ENCODE measurements at regions not wholly inside any gene's neighbourhood (a gene's known extent, or its start where the extent isn't known, plus 50 kb on each side); places are given as distances from the start of the nearest gene placed in this dataset.
"Not testable (repeated sequence)": the region's sequence is repeated elsewhere in the genome, so short reads cannot be mapped to it uniquely, and the experiment has no call there.

GRCh38 chr1:82386365-82387011, 585.8 kb downstream of the ADGRL2 start:
- no peak overlapping the region for H3K27ac ChIP-seq (ENCODE audit: low read length)
- H3K27me3 ChIP-seq (ENCODE audit: control insufficient read depth, insufficient read depth, low read length): no peaks in the 10 kb centered on the region
- no peaks in the 10 kb centered on the region for H3K9me3 ChIP-seq (ENCODE audit: control insufficient read depth, low read depth, low read length)
- peaks cover 4% of the 10 kb centered on the region for H3K4me1 ChIP-seq (ENCODE audit: control insufficient read depth, low read depth, low read length)
- H3K9ac ChIP-seq (ENCODE audit: low read length): no peak overlapping the region
- H3K4me3 ChIP-seq (ENCODE audit: low read length): no peak overlapping the region
- no peaks in the 10 kb centered on the region for H3K36me3 ChIP-seq (ENCODE audit: control insufficient read depth, low read depth, low read length)

- H3K9me3 ChIP-seq (ENCODE audit: control insufficient read depth, low read depth, low read length): no peaks in the 10 kb centered on the region
- H3K27me3 ChIP-seq (ENCODE audit: control insufficient read depth, insufficient read depth, low read length): no peaks in the 10 kb centered on the region
- no peak overlapping the region for H3K4me3 ChIP-seq (ENCODE audit: low read length)
- H3K27ac ChIP-seq (ENCODE audit: low read length): no peak overlapping the region
- H3K4me1 ChIP-seq (ENCODE audit: control insufficient read depth, low read depth, low read length): no peaks in the 10 kb centered on the region
- no peak overlapping the region for H3K9ac ChIP-seq (ENCODE audit: low read length)
- H3K36me3 ChIP-seq (ENCODE audit: control insufficient read depth, low read depth, low read length): no peaks in the 10 kb centered on the region
Observed at GRCh38 chr1:82384776-82385175, 584.0 kb downstream of the ADGRL2 start.

- Histone ChIP-seq H3K4me3 (ENCODE audit: low read length) (no peak overlapping the region), H3K36me3 (ENCODE audit: control insufficient read depth, low read depth, low read length) (no peaks in the 10 kb centered on the region), H3K9ac (ENCODE audit: low read length) (no peak overlapping the region), H3K9me3 (ENCODE audit: control insufficient read depth, low read depth, low read length) (no peaks in the 10 kb centered on the region), H3K4me1 (ENCODE audit: control insufficient read depth, low read depth, low read length) (no peaks in the 10 kb centered on the region), H3K27ac (ENCODE audit: low read length) (no peak overlapping the region), H3K27me3 (ENCODE audit: control insufficient read depth, insufficient read depth, low read length) (no peaks in the 10 kb centered on the region)
Observed at GRCh38 chr1:82377201-82377884, 576.6 kb downstream of the ADGRL2 start.

- Histone ChIP-seq H3K4me3 (ENCODE audit: low read length) (no peak overlapping the region), H3K9me3 (ENCODE audit: control insufficient read depth, low read depth, low read length) (no peaks in the 10 kb centered on the region), H3K36me3 (ENCODE audit: control insufficient read depth, low read depth, low read length) (no peaks in the 10 kb centered on the region), H3K4me1 (ENCODE audit: control insufficient read depth, low read depth, low read length) (no peaks in the 10 kb centered on the region), H3K27ac (ENCODE audit: low read length) (no peak overlapping the region), H3K27me3 (ENCODE audit: control insufficient read depth, insufficient read depth, low read length) (no peaks in the 10 kb centered on the region), H3K9ac (ENCODE audit: low read length) (no peak overlapping the region)
Observed at GRCh38 chr1:82373710-82374109, 573.0 kb downstream of the ADGRL2 start.

- H3K4me1 ChIP-seq (ENCODE audit: control insufficient read depth, low read depth, low read length): no peaks in the 10 kb centered on the region
- H3K9me3 ChIP-seq (ENCODE audit: control insufficient read depth, low read depth, low read length): no peaks in the 10 kb centered on the region
- H3K36me3 ChIP-seq (ENCODE audit: control insufficient read depth, low read depth, low read length): no peaks in the 10 kb centered on the region
- H3K27ac ChIP-seq (ENCODE audit: low read length): no peak overlapping the region
- no peaks in the 10 kb centered on the region for H3K27me3 ChIP-seq (ENCODE audit: control insufficient read depth, insufficient read depth, low read length)
- H3K4me3 ChIP-seq (ENCODE audit: low read length): no peak overlapping the region
- no peak overlapping the region for H3K9ac ChIP-seq (ENCODE audit: low read length)
Observed at GRCh38 chr1:82371844-82372498, 571.2 kb downstream of the ADGRL2 start.

- H3K9me3 ChIP-seq (ENCODE audit: control insufficient read depth, low read depth, low read length): no peaks in the 10 kb centered on the region
Observed at GRCh38 chr1:82367456-82367855, 566.7 kb downstream of the ADGRL2 start.

GRCh38 chr1:82366689-82367088, 566.0 kb downstream of the ADGRL2 start:
- peaks cover 11% of the 10 kb centered on the region for H3K4me1 ChIP-seq (ENCODE audit: control insufficient read depth, low read depth, low read length)
- H3K36me3 ChIP-seq (ENCODE audit: control insufficient read depth, low read depth, low read length): no peaks in the 10 kb centered on the region
- no peaks in the 10 kb centered on the region for H3K9me3 ChIP-seq (ENCODE audit: control insufficient read depth, low read depth, low read length)
- no peaks in the 10 kb centered on the region for H3K27me3 ChIP-seq (ENCODE audit: control insufficient read depth, insufficient read depth, low read length)
- H3K27ac ChIP-seq (ENCODE audit: low read length): no peak overlapping the region
- no peak overlapping the region for H3K9ac ChIP-seq (ENCODE audit: low read length)
- no peak overlapping the region for H3K4me3 ChIP-seq (ENCODE audit: low read length)

More at GRCh38 chr1:82367456-82367855, 566.7 kb downstream of the ADGRL2 start:
- no peaks in the 10 kb centered on the region for H3K27me3 ChIP-seq (ENCODE audit: control insufficient read depth, insufficient read depth, low read length)
- H3K27ac ChIP-seq (ENCODE audit: low read length): no peak overlapping the region
- no peaks in the 10 kb centered on the region for H3K36me3 ChIP-seq (ENCODE audit: control insufficient read depth, low read depth, low read length)
- H3K9ac ChIP-seq (ENCODE audit: low read length): no peak overlapping the region
- H3K4me3 ChIP-seq (ENCODE audit: low read length): no peak overlapping the region
- peaks cover 3% of the 10 kb centered on the region for H3K4me1 ChIP-seq (ENCODE audit: control insufficient read depth, low read depth, low read length)

GRCh38 chr1:82359541-82359940, 558.8 kb downstream of the ADGRL2 start:
- H3K9me3 ChIP-seq (ENCODE audit: control insufficient read depth, low read depth, low read length); H3K9ac ChIP-seq (ENCODE audit: low read length); H3K27me3 ChIP-seq (ENCODE audit: control insufficient read depth, insufficient read depth, low read length); H3K27ac ChIP-seq (ENCODE audit: low read length); H3K4me3 ChIP-seq (ENCODE audit: low read length); H3K36me3 ChIP-seq (ENCODE audit: control insufficient read depth, low read depth, low read length): not testable (repeated sequence)
- H3K4me1 ChIP-seq (ENCODE audit: control insufficient read depth, low read depth, low read length): peaks cover 14% of the 10 kb centered on the region

GRCh38 chr1:82358706-82359105, 558.0 kb downstream of the ADGRL2 start:
- H3K9ac ChIP-seq (ENCODE audit: low read length); H3K4me3 ChIP-seq (ENCODE audit: low read length); H3K27me3 ChIP-seq (ENCODE audit: control insufficient read depth, insufficient read depth, low read length); H3K9me3 ChIP-seq (ENCODE audit: control insufficient read depth, low read depth, low read length); H3K36me3 ChIP-seq (ENCODE audit: control insufficient read depth, low read depth, low read length); H3K27ac ChIP-seq (ENCODE audit: low read length): not testable (repeated sequence)
- peaks cover 14% of the 10 kb centered on the region for H3K4me1 ChIP-seq (ENCODE audit: control insufficient read depth, low read depth, low read length)

GRCh38 chr1:82354546-82354945, 553.8 kb downstream of the ADGRL2 start:
- not testable (repeated sequence) for H3K36me3 ChIP-seq (ENCODE audit: control insufficient read depth, low read depth, low read length); H3K27me3 ChIP-seq (ENCODE audit: control insufficient read depth, insufficient read depth, low read length); H3K9ac ChIP-seq (ENCODE audit: low read length); H3K4me1 ChIP-seq (ENCODE audit: control insufficient read depth, low read depth, low read length); H3K9me3 ChIP-seq (ENCODE audit: control insufficient read depth, low read depth, low read length); H3K4me3 ChIP-seq (ENCODE audit: low read length); H3K27ac ChIP-seq (ENCODE audit: low read length)

GRCh38 chr1:82348487-82348886, 547.8 kb downstream of the ADGRL2 start:
- Histone ChIP-seq H3K4me1 (ENCODE audit: control insufficient read depth, low read depth, low read length) (no peaks in the 10 kb centered on the region), H3K9ac (ENCODE audit: low read length) (no peak overlapping the region), H3K27ac (ENCODE audit: low read length) (no peak overlapping the region), H3K36me3 (ENCODE audit: control insufficient read depth, low read depth, low read length) (no peaks in the 10 kb centered on the region), H3K9me3 (ENCODE audit: control insufficient read depth, low read depth, low read length) (no peaks in the 10 kb centered on the region), H3K4me3 (ENCODE audit: low read length) (no peak overlapping the region), H3K27me3 (ENCODE audit: control insufficient read depth, insufficient read depth, low read length) (no peaks in the 10 kb centered on the region)

- Histone ChIP-seq H3K27me3 (ENCODE audit: control insufficient read depth, insufficient read depth, low read length) (no peaks in the 10 kb centered on the region), H3K9me3 (ENCODE audit: control insufficient read depth, low read depth, low read length) (no peaks in the 10 kb centered on the region), H3K36me3 (ENCODE audit: control insufficient read depth, low read depth, low read length) (no peaks in the 10 kb centered on the region), H3K9ac (ENCODE audit: low read length) (no peak overlapping the region), H3K4me1 (ENCODE audit: control insufficient read depth, low read depth, low read length) (no peaks in the 10 kb centered on the region), H3K4me3 (ENCODE audit: low read length) (no peak overlapping the region), H3K27ac (ENCODE audit: low read length) (no peak overlapping the region)
Observed at GRCh38 chr1:82346141-82346540, 545.4 kb downstream of the ADGRL2 start.
